H9 (cell line): ENCODE measurements at regions not wholly inside any gene's neighbourhood (a gene's known extent, or its start where the extent isn't known, plus 50 kb on each side); places are given as distances from the start of the nearest gene placed in this dataset.

ENCODE experiments used
- DNase-seq: peaks from one replicate; pipeline ENCODE4 v3.0.0-alpha.2; 2017
- H2AFZ ChIP-seq: one replicate; pipeline ENCODE4 v1.6.1; 2013; ENCODE audit warnings: mild to moderate bottlenecking, low read length, control low read depth, moderate library complexity
- H2AK5ac ChIP-seq: 2 replicates; pipeline ENCODE4 v1.6.1; 2013; ENCODE audit warnings: low read length, control low read depth, mixed read lengths; ENCODE audit not compliant: insufficient read length
- H2BK120ac ChIP-seq: one replicate; pipeline ENCODE4 v1.6.1; 2013; ENCODE audit warnings: low read depth, mild to moderate bottlenecking, low read length, control low read depth, inconsistent platforms; ENCODE audit not compliant: poor library complexity, severe bottlenecking
- H2BK12ac ChIP-seq: 2 replicates; pipeline ENCODE4 v1.6.1; 2013; ENCODE audit warnings: low read length, control low read depth, mixed read lengths, low read depth; ENCODE audit not compliant: insufficient read length
- H2BK15ac ChIP-seq: 2 replicates; pipeline ENCODE4 v1.6.1; 2013; ENCODE audit warnings: low read depth, low read length, control low read depth
- H2BK20ac ChIP-seq: one replicate; pipeline ENCODE4 v1.6.1; 2013; ENCODE audit warnings: low read depth, mild to moderate bottlenecking, low read length, control low read depth, inconsistent platforms; ENCODE audit not compliant: poor library complexity, severe bottlenecking
- H2BK5ac ChIP-seq: 2 replicates; pipeline ENCODE4 v1.6.1; 2013; ENCODE audit warnings: low read length, control low read depth, mixed read lengths; ENCODE audit not compliant: insufficient read length
- H3K14ac ChIP-seq: 2 replicates; pipeline ENCODE4 v1.6.1; 2013; ENCODE audit warnings: low read length, control low read depth; ENCODE audit not compliant: insufficient read depth
- H3K18ac ChIP-seq: 2 replicates; pipeline ENCODE4 v1.6.1; 2013; ENCODE audit warnings: low read depth, mild to moderate bottlenecking, mixed read lengths, low read length, control low read depth; ENCODE audit not compliant: insufficient read length
- H3K23ac ChIP-seq: 2 replicates; pipeline ENCODE4 v1.6.1; 2013; ENCODE audit warnings: low read length, control low read depth, mixed read lengths, low read depth; ENCODE audit not compliant: insufficient read length
- H3K23me2 ChIP-seq: 2 replicates; pipeline ENCODE4 v1.6.1; 2013; ENCODE audit warnings: low read depth, mild to moderate bottlenecking, mixed read lengths, low read length, control low read depth; ENCODE audit not compliant: insufficient read length, poor library complexity, severe bottlenecking
- H3K27ac ChIP-seq: 2 replicates; pipeline ENCODE4 v1.5.1; 2013; ENCODE audit warnings: low read length, control low read depth, mixed read lengths, low read depth; ENCODE audit not compliant: insufficient read length
- H3K27me3 ChIP-seq: 2 replicates; pipeline ENCODE4 v1.6.1; 2013; ENCODE audit warnings: low read length, control low read depth, inconsistent platforms; ENCODE audit not compliant: insufficient read depth
- H3K4ac ChIP-seq: 2 replicates; pipeline ENCODE4 v1.6.1; 2013; ENCODE audit warnings: low read depth, mild to moderate bottlenecking, control low read depth, inconsistent platforms, low read length, moderate library complexity
- H3K4me1 ChIP-seq: 2 replicates; pipeline ENCODE4 v1.6.1; 2013; ENCODE audit warnings: low read length, control low read depth, inconsistent platforms; ENCODE audit not compliant: insufficient read depth
- H3K4me2 ChIP-seq: 2 replicates; pipeline ENCODE4 v1.6.1; 2013; ENCODE audit warnings: low read length, control low read depth, mixed read lengths; ENCODE audit not compliant: insufficient read length, insufficient read depth
- H3K56ac ChIP-seq: 2 replicates; pipeline ENCODE4 v1.6.1; 2013; ENCODE audit warnings: low read depth, mild to moderate bottlenecking, mixed read lengths, low read length, control low read depth; ENCODE audit not compliant: insufficient read length
- H3K79me1 ChIP-seq: 2 replicates; pipeline ENCODE4 v1.6.1; 2013; ENCODE audit warnings: low read depth, mild to moderate bottlenecking, moderate library complexity, low read length, control low read depth, inconsistent platforms; ENCODE audit not compliant: insufficient read depth, poor library complexity, severe bottlenecking
- H3K79me2 ChIP-seq: 2 replicates; pipeline ENCODE4 v1.6.1; 2013; ENCODE audit warnings: low read length, control low read depth, inconsistent platforms; ENCODE audit not compliant: insufficient read depth
- H3K9ac ChIP-seq: 2 replicates; pipeline ENCODE4 v1.6.1; 2013; ENCODE audit warnings: low read length, control low read depth, mixed read lengths; ENCODE audit not compliant: insufficient read length; ENCODE audit errors: extremely low read depth
- H3K9me3 ChIP-seq: one replicate; pipeline ENCODE4 v1.6.1; 2013; ENCODE audit warnings: low read depth, low read length, inconsistent platforms; ENCODE audit not compliant: control insufficient read depth
- H3T11ph ChIP-seq: one replicate; pipeline ENCODE4 v1.6.1; 2013; ENCODE audit warnings: mild to moderate bottlenecking, low read length, control low read depth, inconsistent platforms
- H4K20me1 ChIP-seq: one replicate; pipeline ENCODE4 v1.6.1; 2013; ENCODE audit not compliant: control insufficient read depth, insufficient read length, insufficient read depth
- H4K5ac ChIP-seq: 2 replicates; pipeline ENCODE4 v1.6.1; 2013; ENCODE audit warnings: low read depth, mild to moderate bottlenecking, mixed read lengths, low read length, control low read depth; ENCODE audit not compliant: insufficient read length
- H4K8ac ChIP-seq: replicated peaks from 2 replicates; pipeline ENCODE4 v1.6.1; 2013; ENCODE audit warnings: low read length, control low read depth, mixed read lengths, low read depth; ENCODE audit not compliant: insufficient read length
- H4K91ac ChIP-seq: 2 replicates; pipeline ENCODE4 v1.6.1; 2013; ENCODE audit warnings: low read depth, mild to moderate bottlenecking, moderate library complexity, mixed read lengths, low read length, control low read depth; ENCODE audit not compliant: insufficient read length
- H3K27ac Mint-ChIP-seq, 3 experiments: 2 replicates in 2 of 3; 3 replicates in 1 of 3; pipeline ENCODE4 v1.8.0; 2020 to 2021; ENCODE audit warnings: mixed read lengths in 3 of 3, mild to moderate bottlenecking in 1 of 3, moderate library complexity in 1 of 3
- H3K27me3 Mint-ChIP-seq: 2 replicates; pipeline ENCODE4 v1.8.0; 2021; ENCODE audit warnings: low read depth, mild to moderate bottlenecking, moderate library complexity, mixed read lengths
- H3K36me3 Mint-ChIP-seq, 3 experiments: 2 replicates in 2 of 3; 3 replicates in 1 of 3; pipeline ENCODE4 v1.8.0; 2020 to 2021; ENCODE audit warnings: low read depth in 3 of 3, mixed read lengths in 3 of 3; ENCODE audit not compliant: insufficient read depth in 1 of 3
- H3K4me1 Mint-ChIP-seq, 2 experiments: 2 replicates each; pipeline ENCODE4 v1.8.0; 2020; ENCODE audit warnings: mixed read lengths in 2 of 2
- H3K4me3 Mint-ChIP-seq, 2 experiments: 2 replicates in 1 of 2; 3 replicates in 1 of 2; pipeline ENCODE4 v1.8.0; 2020 to 2021; ENCODE audit warnings: mild to moderate bottlenecking in 2 of 2, mixed read lengths in 2 of 2, moderate library complexity in 1 of 2
- H3K9me3 Mint-ChIP-seq, 2 experiments: 2 replicates in 1 of 2; 3 replicates in 1 of 2; pipeline ENCODE4 v1.8.0; 2020; ENCODE audit warnings: mild to moderate bottlenecking in 2 of 2, mixed read lengths in 2 of 2, moderate library complexity in 1 of 2
- TF ChIP-seq, protein P1 (sequence below): fragments of 200-600 bp; sonication (generic); conservative IDR thresholded peaks from 3 replicates; pipeline ENCODE4 v1.8.0; 2021; ENCODE audit warnings: antibody characterized with exemption, mild to moderate bottlenecking

GRCh38 chr2:14932285-14932684 lies 299.8 kb downstream of the LRATD1 start:
- H4K8ac ChIP-seq, result no peak overlapping the region
- no peak overlapping the region for H3K4ac ChIP-seq
- H3K27ac ChIP-seq, result no peak overlapping the region
- TF ChIP-seq, protein P1, sequence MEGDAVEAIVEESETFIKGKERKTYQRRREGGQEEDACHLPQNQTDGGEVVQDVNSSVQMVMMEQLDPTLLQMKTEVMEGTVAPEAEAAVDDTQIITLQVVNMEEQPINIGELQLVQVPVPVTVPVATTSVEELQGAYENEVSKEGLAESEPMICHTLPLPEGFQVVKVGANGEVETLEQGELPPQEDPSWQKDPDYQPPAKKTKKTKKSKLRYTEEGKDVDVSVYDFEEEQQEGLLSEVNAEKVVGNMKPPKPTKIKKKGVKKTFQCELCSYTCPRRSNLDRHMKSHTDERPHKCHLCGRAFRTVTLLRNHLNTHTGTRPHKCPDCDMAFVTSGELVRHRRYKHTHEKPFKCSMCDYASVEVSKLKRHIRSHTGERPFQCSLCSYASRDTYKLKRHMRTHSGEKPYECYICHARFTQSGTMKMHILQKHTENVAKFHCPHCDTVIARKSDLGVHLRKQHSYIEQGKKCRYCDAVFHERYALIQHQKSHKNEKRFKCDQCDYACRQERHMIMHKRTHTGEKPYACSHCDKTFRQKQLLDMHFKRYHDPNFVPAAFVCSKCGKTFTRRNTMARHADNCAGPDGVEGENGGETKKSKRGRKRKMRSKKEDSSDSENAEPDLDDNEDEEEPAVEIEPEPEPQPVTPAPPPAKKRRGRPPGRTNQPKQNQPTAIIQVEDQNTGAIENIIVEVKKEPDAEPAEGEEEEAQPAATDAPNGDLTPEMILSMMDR, result no peak
- peaks cover 0 to 1% (median 0%) of the 10 kb centered on the region in 3 experiments; a peak in 1 of 7 replicates for H3K36me3 Mint-ChIP-seq
- H3K14ac ChIP-seq, result no peak overlapping the region
- no peak overlapping the region for H3K27ac Mint-ChIP-seq
- no peak overlapping the region for H2BK120ac ChIP-seq
- no peaks in the 10 kb centered on the region for H3K23me2 ChIP-seq
- H3K79me2 ChIP-seq, result no peaks in the 10 kb centered on the region
- peaks cover 0 to 4% of the 10 kb centered on the region in 2 experiments; a peak in 3 of 5 replicates for H3K9me3 Mint-ChIP-seq
- peaks cover 0 to 6% of the 10 kb centered on the region in 2 experiments; a peak in 3 of 4 replicates for H3K4me1 Mint-ChIP-seq
- H4K5ac ChIP-seq, result no peak overlapping the region
- H3K27me3 ChIP-seq, result no peaks in the 10 kb centered on the region
- H2BK5ac ChIP-seq, result no peak overlapping the region
- DNase-seq, result no peak
- H2BK12ac ChIP-seq, result no peak overlapping the region
- no peak overlapping the region for H4K91ac ChIP-seq
- H3K23ac ChIP-seq, result no peak overlapping the region
- no peak overlapping the region for H3K4me2 ChIP-seq
- no peaks in the 10 kb centered on the region; the same call in 1 of the 2 replicates for H3K27me3 Mint-ChIP-seq
- H2AK5ac ChIP-seq, result no peak overlapping the region
- no peak overlapping the region for H3K18ac ChIP-seq
- H3K56ac ChIP-seq, result no peak overlapping the region
- H3K4me1 ChIP-seq, result no peaks in the 10 kb centered on the region
- H2AFZ ChIP-seq, result no peak overlapping the region
- no peak overlapping the region for H2BK20ac ChIP-seq
- no peaks in the 10 kb centered on the region for H3K79me1 ChIP-seq
- H3T11ph ChIP-seq, result no peak overlapping the region
- no peak overlapping the region for H2BK15ac ChIP-seq
- no peak overlapping the region for H3K9ac ChIP-seq
- H3K4me3 Mint-ChIP-seq, result no peak overlapping the region
- no peaks in the 10 kb centered on the region for H3K9me3 ChIP-seq
- no peaks in the 10 kb centered on the region for H4K20me1 ChIP-seq
